Trophoblast cell (in vitro differentiated cells and primary cell): ENCODE measurements at regions not wholly inside any gene's neighbourhood (a gene's known extent, or its start where the extent isn't known, plus 50 kb on each side); places are given as distances from the start of the nearest gene placed in this dataset.
"Not testable (repeated sequence)": the region's sequence is repeated elsewhere in the genome, so short reads cannot be mapped to it uniquely, and the experiment has no call there.

ENCODE experiments used
- DNase-seq, 2 donors: peaks; one replicate each; pipeline ENCODE4 v3.0.0-alpha.2; 2016
- H2AFZ ChIP-seq: 2 replicates; pipeline ENCODE4 v1.6.1; 2013; ENCODE audit warnings: low read length, moderate library complexity, mild to moderate bottlenecking; ENCODE audit not compliant: insufficient read depth, poor library complexity
- H2AK5ac ChIP-seq: 2 replicates; pipeline ENCODE4 v1.6.1; 2013; ENCODE audit warnings: mild to moderate bottlenecking, low read length
- H2BK120ac ChIP-seq: 2 replicates; pipeline ENCODE4 v1.6.1; 2013; ENCODE audit warnings: low read length, mild to moderate bottlenecking, moderate library complexity; ENCODE audit not compliant: insufficient read depth, poor library complexity
- H2BK12ac ChIP-seq: 2 replicates; pipeline ENCODE4 v1.6.1; 2013; ENCODE audit warnings: mild to moderate bottlenecking, low read length, moderate library complexity
- H2BK5ac ChIP-seq: 2 replicates; pipeline ENCODE4 v1.6.1; 2013; ENCODE audit warnings: low read length, low read depth, moderate library complexity, mild to moderate bottlenecking; ENCODE audit not compliant: poor library complexity
- H3K14ac ChIP-seq: 2 replicates; pipeline ENCODE4 v1.6.1; 2013; ENCODE audit warnings: mild to moderate bottlenecking, low read length
- H3K18ac ChIP-seq: 2 replicates; pipeline ENCODE4 v1.6.1; 2013; ENCODE audit warnings: mild to moderate bottlenecking, low read length
- H3K23ac ChIP-seq: 2 replicates; pipeline ENCODE4 v1.6.1; 2013; ENCODE audit warnings: low read length
- H3K27ac ChIP-seq: 2 replicates; pipeline ENCODE4 v1.5.1; 2013; ENCODE audit warnings: low read depth, mild to moderate bottlenecking, inconsistent platforms, low read length, moderate library complexity
- H3K27me3 ChIP-seq: 2 replicates; pipeline ENCODE4 v1.6.1; 2013; ENCODE audit warnings: inconsistent platforms, mild to moderate bottlenecking, low read length, moderate library complexity; ENCODE audit not compliant: insufficient read depth
- H3K36me3 ChIP-seq, 2 experiments: 1 replicate in 1 of 2; 2 replicates in 1 of 2; pipeline ENCODE4 v1.6.1; 2013; ENCODE audit warnings: low read length in 2 of 2, mild to moderate bottlenecking in 2 of 2, moderate library complexity in 1 of 2; ENCODE audit not compliant: insufficient read depth in 2 of 2, control insufficient read depth in 1 of 2
- H3K4ac ChIP-seq: 2 replicates; pipeline ENCODE4 v1.6.1; 2013; ENCODE audit warnings: low read depth, mild to moderate bottlenecking, low read length, moderate library complexity
- H3K4me1 ChIP-seq, 2 experiments: 1 replicate in 1 of 2; 2 replicates in 1 of 2; pipeline ENCODE4 v1.6.1; 2013; ENCODE audit warnings: low read length in 2 of 2, mild to moderate bottlenecking in 2 of 2, moderate library complexity in 1 of 2; ENCODE audit not compliant: insufficient read depth in 2 of 2, control insufficient read depth in 1 of 2
- H3K4me2 ChIP-seq: 2 replicates; pipeline ENCODE4 v1.6.1; 2013; ENCODE audit warnings: inconsistent platforms, mild to moderate bottlenecking, low read length, moderate library complexity
- H3K4me3 ChIP-seq: 2 replicates; pipeline ENCODE4 v1.5.1; 2013; ENCODE audit warnings: mild to moderate bottlenecking, low read depth, low read length, inconsistent platforms
- H3K79me1 ChIP-seq: one replicate; pipeline ENCODE4 v1.6.1; 2013; ENCODE audit warnings: low read length
- H3K79me2 ChIP-seq: 2 replicates; pipeline ENCODE4 v1.6.1; 2013; ENCODE audit warnings: low read length, mild to moderate bottlenecking; ENCODE audit not compliant: control insufficient read depth, insufficient read depth, poor library complexity
- H3K9ac ChIP-seq: 2 replicates; pipeline ENCODE4 v1.6.1; 2013; ENCODE audit warnings: mild to moderate bottlenecking, low read length
- H3K9me3 ChIP-seq: 2 replicates; pipeline ENCODE4 v1.6.1; 2013; ENCODE audit warnings: low read depth, mild to moderate bottlenecking, control low read depth, inconsistent platforms, low read length; ENCODE audit not compliant: insufficient read depth
- H4K12ac ChIP-seq: 2 replicates; pipeline ENCODE4 v1.6.1; 2013; ENCODE audit warnings: low read depth, mild to moderate bottlenecking, low read length, moderate library complexity
- H4K8ac ChIP-seq: 2 replicates; pipeline ENCODE4 v1.6.1; 2013; ENCODE audit warnings: low read depth, mild to moderate bottlenecking, low read length, moderate library complexity
- H4K91ac ChIP-seq: one replicate; pipeline ENCODE4 v1.6.1; 2013; ENCODE audit warnings: low read depth, mild to moderate bottlenecking, low read length, moderate library complexity
- WGBS: extraction: QIAGEN DNeasy Blood & Tissue Kit; methylation state at CpG from one replicate; pipeline ENCODE4 v1.1.7; 2013; ENCODE audit warnings: missing lambda C conversion rate; ENCODE audit not compliant: insufficient read length, insufficient coverage; ENCODE audit errors: extremely low coverage; 5-methylcytosine and 5-hydroxymethylcytosine counted together

- not testable (repeated sequence) for H2AK5ac ChIP-seq, H2BK120ac ChIP-seq, H3K23ac ChIP-seq, H2AFZ ChIP-seq, H2BK12ac ChIP-seq, H2BK5ac ChIP-seq, H3K79me2 ChIP-seq, H3K4me3 ChIP-seq, DNase-seq, H3K4me2 ChIP-seq, H3K27me3 ChIP-seq, H3K79me1 ChIP-seq, H4K12ac ChIP-seq, H3K4ac ChIP-seq, H3K27ac ChIP-seq, H3K9me3 ChIP-seq, H3K18ac ChIP-seq, H4K91ac ChIP-seq, H4K8ac ChIP-seq, H3K14ac ChIP-seq, H3K9ac ChIP-seq, H3K36me3 ChIP-seq, H3K4me1 ChIP-seq
- no CpG with 5 or more reads among the region's 4 CpGs for WGBS
Observed at GRCh38 chr16:52104993-52105392, 441.9 kb downstream of the TOX3 start.

- Histone ChIP-seq H2BK5ac (no peak overlapping the region), H3K18ac (no peak overlapping the region), H4K8ac (no peak overlapping the region), H2AFZ (no peak overlapping the region), H3K79me1 (no peaks in the 10 kb centered on the region), H3K4me3 (no peak overlapping the region), H3K9ac (no peak overlapping the region), H3K23ac (no peak overlapping the region), H4K91ac (no peak overlapping the region), H3K14ac (no peak overlapping the region), H3K27me3 (no peaks in the 10 kb centered on the region), H2BK120ac (no peak overlapping the region), H3K4ac (no peak overlapping the region), H3K27ac (no peak overlapping the region), H4K12ac (no peak overlapping the region), H3K4me1 (no peaks in the 10 kb centered on the region), H3K79me2 (no peaks in the 10 kb centered on the region), H3K36me3 (no peaks in the 10 kb centered on the region), H3K4me2 (no peak overlapping the region), H2BK12ac (no peak overlapping the region), H3K9me3 (no peaks in the 10 kb centered on the region), H2AK5ac (no peak overlapping the region)
- DNase-seq: peak in 1 of 2 donors; percentile 53
- no CpG with 5 or more reads among the region's 1 CpG for WGBS
Observed at GRCh38 chr16:52103791-52104190, 443.2 kb downstream of the TOX3 start.

- WGBS: no CpG with 5 or more reads among the region's 3 CpGs
- H3K4me3 ChIP-seq: no peak overlapping the region
Observed at GRCh38 chr16:52101246-52101645, 445.7 kb downstream of the TOX3 start.

GRCh38 chr16:52099382-52099781, 447.6 kb downstream of the TOX3 start:
- Histone ChIP-seq H4K8ac (no peak overlapping the region), H3K79me2 (no peaks in the 10 kb centered on the region), H3K79me1 (no peaks in the 10 kb centered on the region), H2BK120ac (no peak overlapping the region), H4K12ac (no peak overlapping the region), H3K4me3 (no peak overlapping the region), H3K36me3 (no peaks in the 10 kb centered on the region), H3K23ac (no peak overlapping the region), H3K9me3 (no peaks in the 10 kb centered on the region), H3K27ac (no peak overlapping the region), H2AK5ac (no peak overlapping the region), H3K4ac (no peak overlapping the region), H2AFZ (no peak overlapping the region), H2BK12ac (no peak overlapping the region), H2BK5ac (no peak overlapping the region), H3K9ac (no peak overlapping the region), H3K27me3 (no peaks in the 10 kb centered on the region), H4K91ac (no peak overlapping the region), H3K4me1 (no peaks in the 10 kb centered on the region), H3K4me2 (no peak overlapping the region), H3K14ac (no peak overlapping the region), H3K18ac (no peak overlapping the region)
- DNase-seq: no peak
- WGBS: no CpG with 5 or more reads among the region's 2 CpGs

More at GRCh38 chr16:52101246-52101645, 445.7 kb downstream of the TOX3 start:
- no peaks in the 10 kb centered on the region for H3K4me1 ChIP-seq
- H3K4ac ChIP-seq: no peak overlapping the region
- H2AK5ac ChIP-seq: no peak overlapping the region
- H3K9me3 ChIP-seq: no peaks in the 10 kb centered on the region
- H3K18ac ChIP-seq: no peak overlapping the region
- no peak overlapping the region for H3K4me2 ChIP-seq
- no peak for DNase-seq
- no peak overlapping the region for H2BK120ac ChIP-seq
- no peak overlapping the region for H3K14ac ChIP-seq
- no peak overlapping the region for H4K91ac ChIP-seq
- H2AFZ ChIP-seq: no peak overlapping the region
- no peaks in the 10 kb centered on the region for H3K36me3 ChIP-seq
- no peak overlapping the region for H3K23ac ChIP-seq
- no peak overlapping the region for H2BK12ac ChIP-seq
- H3K27ac ChIP-seq: no peak overlapping the region
- H3K9ac ChIP-seq: no peak overlapping the region
- H4K12ac ChIP-seq: no peak overlapping the region
- no peak overlapping the region for H2BK5ac ChIP-seq
- H3K79me1 ChIP-seq: no peaks in the 10 kb centered on the region
- H3K79me2 ChIP-seq: no peaks in the 10 kb centered on the region
- H4K8ac ChIP-seq: no peak overlapping the region
- no peaks in the 10 kb centered on the region for H3K27me3 ChIP-seq
